HCT116 (cell line): ENCODE measurements at regions not wholly inside any gene's neighbourhood (a gene's known extent, or its start where the extent isn't known, plus 50 kb on each side); places are given as distances from the start of the nearest gene placed in this dataset.

ENCODE experiments used
- ATAC-seq: fragments of 200-7000 bp; cut with Tn5 transposase; 2 replicates; pipeline ENCODE4 v1.9.1; 2020; ENCODE audit warnings: mild to moderate bottlenecking, moderate library complexity
- BruUV-seq: library from RNA; stranded (reverse); fragments of 400-500 nt; replicated peaks from 2 replicates; lab custom pipeline; 2021; lab: Mats Ljungman, UMichigan
- CTCF ChIA-PET: fragments of 300-600 bp; sonication (Branson Sonifier 250); formaldehyde crosslinking; loops from one replicate; lab custom pipeline; 2021; ENCODE audit warnings: antibody characterized with exemption; lab: Charles Lee
- POLR2A ChIA-PET: fragments of 300-600, 350-600 bp; sonication (Branson Sonifier 250); formaldehyde crosslinking; loops from one replicate; lab custom pipeline; 2021; ENCODE audit warnings: antibody characterized with exemption; lab: Charles Lee
- RAD21 ChIA-PET, 2 experiments: fragments of 300-600 bp; sonication (Branson Sonifier 250); formaldehyde crosslinking; loops; one replicate each; lab custom pipeline; 2023; ENCODE audit warnings: low total read pairs in 2 of 2; ENCODE audit not compliant: uncharacterized antibody in 2 of 2, unreplicated experiment in 2 of 2, low non-redundant PET in 1 of 2; lab: Charles Lee
- DNase-seq: peaks from one replicate; pipeline ENCODE4 v3.0.0-alpha.2; 2010; ENCODE audit warnings: low read depth, low spot score
- H2AFZ ChIP-seq: fragments of 200-600 bp; shearing (Covaris generic), sonication (generic); 2 replicates; pipeline ENCODE4 v1.6.1; 2017; ENCODE audit warnings: low read depth, mixed run types, mixed read lengths, antibody characterized with exemption, low read length; ENCODE audit not compliant: poor library complexity, severe bottlenecking
- H3K27ac ChIP-seq: 2 replicates; pipeline ENCODE4 v1.5.1; 2012; ENCODE audit warnings: low read depth, low read length
- H3K27me3 ChIP-seq: fragments of 200-600 bp; sonication (generic); 2 replicates; pipeline ENCODE4 v1.6.1; 2016; ENCODE audit warnings: mixed run types, low read length, mixed read lengths; ENCODE audit not compliant: insufficient read depth
- H3K36me3 ChIP-seq, 2 experiments: fragments of 200-500 bp in 1 of 2; fragments of 200-600 bp in 1 of 2; sonication (Bioruptor generic) in 1 of 2; sonication (generic) in 1 of 2; 2 replicates each; pipeline versions ENCODE4 v1.5.1 to v1.6.1; 2014 to 2016; ENCODE audit warnings: low read length in 2 of 2, inconsistent platforms in 1 of 2, mixed read lengths in 1 of 2, mixed run types in 1 of 2; ENCODE audit not compliant: insufficient read depth in 2 of 2, control insufficient read depth in 1 of 2
- H3K4me1 ChIP-seq, 2 experiments: fragments of 200-600 bp in 1 of 2; sonication (generic) in 1 of 2; 2 replicates each; pipeline versions ENCODE4 v1.5.1 to v1.6.1; 2012 to 2017; ENCODE audit warnings: low read length in 2 of 2, inconsistent platforms in 1 of 2, mild to moderate bottlenecking in 1 of 2, mixed read lengths in 1 of 2, mixed run types in 1 of 2, moderate library complexity in 1 of 2; ENCODE audit not compliant: insufficient read depth in 2 of 2, control insufficient read depth in 1 of 2
- H3K4me2 ChIP-seq: fragments of 200-600 bp; sonication (generic); 2 replicates; pipeline ENCODE4 v1.6.1; 2017; ENCODE audit warnings: mixed run types, low read length, mixed read lengths
- H3K4me3 ChIP-seq, 2 experiments: fragments of 200-600 bp in 1 of 2; sonication (generic) in 1 of 2; replicated peaks in 1 of 2; 2 replicates each; pipeline ENCODE4 v1.5.1; 2011 to 2016; ENCODE audit warnings: low read length in 2 of 2, control low read depth in 1 of 2, low read depth in 1 of 2, mild to moderate bottlenecking in 1 of 2, mixed read lengths in 1 of 2, mixed run types in 1 of 2
- H3K79me2 ChIP-seq: fragments of 200-600 bp; sonication (generic); 2 replicates; pipeline ENCODE4 v1.6.1; 2017; ENCODE audit warnings: mild to moderate bottlenecking, mixed run types, low read length, moderate library complexity, mixed read lengths; ENCODE audit not compliant: insufficient read depth
- H3K9ac ChIP-seq: fragments of 200-600 bp; sonication (generic); 2 replicates; pipeline ENCODE4 v1.6.1; 2016; ENCODE audit warnings: low read length, mixed read lengths
- H3K9me2 ChIP-seq: fragments of 200-600 bp; sonication (generic), shearing (Covaris generic); 2 replicates; pipeline ENCODE4 v1.6.1; 2017; ENCODE audit warnings: mixed run types, mild to moderate bottlenecking, moderate library complexity; ENCODE audit not compliant: insufficient read depth
- H3K9me3 ChIP-seq, 2 experiments: fragments of 200-500 bp in 1 of 2; fragments of 200-600 bp in 1 of 2; sonication (Bioruptor generic) in 1 of 2; sonication (generic) in 1 of 2; 2 replicates each; pipeline ENCODE4 v1.6.1; 2014 to 2017; ENCODE audit warnings: low read length in 2 of 2, mixed read lengths in 2 of 2, inconsistent platforms in 1 of 2, low read depth in 1 of 2, mild to moderate bottlenecking in 1 of 2, mixed run types in 1 of 2, moderate library complexity in 1 of 2; ENCODE audit not compliant: control insufficient read depth in 1 of 2, insufficient read depth in 1 of 2
- H4K20me1 ChIP-seq: fragments of 200-600 bp; sonication (generic), shearing (Covaris generic); 2 replicates; pipeline ENCODE4 v1.6.1; 2017; ENCODE audit warnings: mixed run types, mild to moderate bottlenecking, moderate library complexity; ENCODE audit not compliant: insufficient read depth
- ATF3 ChIP-seq: IDR thresholded peaks from 2 replicates; pipeline ENCODE4 v1.6.1; 2012
- CBX3 ChIP-seq: IDR thresholded peaks from 2 replicates; pipeline ENCODE4 v1.6.1; 2012; ENCODE audit warnings: low read depth
- CEBPB ChIP-seq: IDR thresholded peaks from 2 replicates; pipeline ENCODE4 v1.6.1; 2012; ENCODE audit warnings: low read depth
- CTCF ChIP-seq, 3 experiments: fragments of 200-600 bp in 1 of 3; sonication (generic) in 1 of 3; IDR thresholded peaks in 2 of 3; conservative IDR thresholded peaks in 1 of 3; 2 replicates each; pipeline ENCODE4 v1.5.1; 2012 to 2017; ENCODE audit warnings: low read depth in 2 of 3, low read length in 2 of 3, antibody characterized with exemption in 1 of 3, borderline replicate concordance in 1 of 3, control low read depth in 1 of 3, mild to moderate bottlenecking in 1 of 3, mixed read lengths in 1 of 3, mixed run types in 1 of 3, moderate library complexity in 1 of 3; ENCODE audit not compliant: insufficient read depth in 1 of 3
- EGR1 ChIP-seq: IDR thresholded peaks from 2 replicates; pipeline ENCODE4 v1.6.1; 2012; ENCODE audit warnings: low read depth
- ELF1 ChIP-seq: IDR thresholded peaks from 2 replicates; pipeline ENCODE4 v1.6.1; 2012; ENCODE audit warnings: low read depth, borderline replicate concordance
- EZH2 ChIP-seq: fragments of 200-600 bp; sonication (generic); IDR thresholded peaks from 2 replicates; pipeline ENCODE4 v1.6.1; 2017; ENCODE audit warnings: antibody characterized with exemption, mixed run types
- EZH2phosphoT487 ChIP-seq: fragments of 200-600 bp; IDR thresholded peaks from 2 replicates; pipeline ENCODE4 v1.6.1; 2018; ENCODE audit warnings: antibody characterized with exemption, borderline replicate concordance
- FOSL1 ChIP-seq: IDR thresholded peaks from 2 replicates; pipeline ENCODE4 v1.6.1; 2012; ENCODE audit warnings: low read depth
- JUND ChIP-seq: IDR thresholded peaks from 2 replicates; pipeline ENCODE4 v1.6.1; 2012
- POLR2AphosphoS5 ChIP-seq: IDR thresholded peaks from 2 replicates; pipeline ENCODE4 v1.6.1; 2011; ENCODE audit warnings: mild to moderate bottlenecking, low read depth, low read length, moderate library complexity
- RAD21 ChIP-seq: IDR thresholded peaks from 2 replicates; pipeline ENCODE4 v1.6.1; 2012; ENCODE audit warnings: low read depth, mild to moderate bottlenecking
- SIN3A ChIP-seq: IDR thresholded peaks from 2 replicates; pipeline ENCODE4 v1.6.1; 2012; ENCODE audit warnings: low read depth
- SP1 ChIP-seq: IDR thresholded peaks from 2 replicates; pipeline ENCODE4 v1.6.1; 2012; ENCODE audit warnings: low read depth
- SRF ChIP-seq: IDR thresholded peaks from 2 replicates; pipeline ENCODE4 v1.6.1; 2012; ENCODE audit warnings: low read depth
- TCF7L2 ChIP-seq: IDR thresholded peaks from 2 replicates; pipeline ENCODE4 v1.7.0; 2011; ENCODE audit warnings: borderline replicate concordance, inconsistent platforms; ENCODE audit not compliant: insufficient read depth, insufficient read length; ENCODE audit errors: extremely low read depth
- YY1 ChIP-seq: IDR thresholded peaks from 2 replicates; pipeline ENCODE4 v1.6.1; 2011; ENCODE audit warnings: low read length, low read depth, moderate library complexity, mild to moderate bottlenecking; ENCODE audit not compliant: insufficient replicate concordance; ENCODE audit errors: extremely low read depth
- ZBTB33 ChIP-seq: IDR thresholded peaks from 2 replicates; pipeline ENCODE4 v1.6.1; 2011; ENCODE audit warnings: mild to moderate bottlenecking, low read length, moderate library complexity; ENCODE audit not compliant: insufficient replicate concordance; ENCODE audit errors: extremely low read depth
- ZNF274 ChIP-seq: fragments of 200-500 bp; sonication (Bioruptor generic); IDR thresholded peaks from 2 replicates; pipeline ENCODE4 v1.6.1; 2014; ENCODE audit warnings: mild to moderate bottlenecking, low read depth, low read length, inconsistent platforms
- intact Hi-C: fragments of 100-400 bp; cut with micrococcal nuclease; formaldehyde crosslinking; loops from 2 replicates; pipeline ENCODE4 v1.10.0; 2022

GRCh38 chr3:137477614-137478013 lies 286.5 kb upstream of the SOX14 start:
- H4K20me1 ChIP-seq, result no peaks in the 10 kb centered on the region
- CTCF ChIA-PET, result no interaction called here
- H3K27me3 ChIP-seq, result no peaks in the 10 kb centered on the region; the same call in 1 of the 2 replicates
- no peaks in the 10 kb centered on the region for H3K9me2 ChIP-seq
- TF ChIP-seq ZBTB33 (no peak), JUND (no peak), EGR1 (no peak), ZNF274 (no peak), EZH2 (no peak), SRF (no peak), EZH2phosphoT487 (no peak), SIN3A (no peak), ELF1 (no peak), YY1 (no peak), CTCF (IDR thresholded peaks at IDR 0.05 in 2 of 3, conservative IDR thresholded peaks at IDR 0.05 in 1 of 3; ENCODE audit: borderline replicate concordance in 1 of 3, insufficient read depth in 1 of 3, low read depth in 2 of 3, low read length in 2 of 3) (no peak), TCF7L2 (no peak), CEBPB (no peak), CBX3 (no peak), RAD21 (no peak), ATF3 (no peak), POLR2AphosphoS5 (no peak), SP1 (no peak), FOSL1 (no peak)
- TF ChIP-seq, all 23 proteins: peak for 0
- no peaks in the 10 kb centered on the region for H3K36me3 ChIP-seq
- no peak overlapping the region for H3K4me2 ChIP-seq
- RAD21 ChIA-PET, result no interaction called here
- H3K9ac ChIP-seq, result no peak overlapping the region
- no TSS peak for BruUV-seq
- no peaks in the 10 kb centered on the region for H3K79me2 ChIP-seq
- H2AFZ ChIP-seq, result no peak overlapping the region
- no peaks in the 10 kb centered on the region for H3K9me3 ChIP-seq
- ATAC-seq (no peak), DNase-seq (no peak)
- no peak overlapping the region for H3K27ac ChIP-seq
- intact Hi-C loops, result no loop called here
- H3K4me3 ChIP-seq, result no peak overlapping the region
- no peaks in the 10 kb centered on the region for H3K4me1 ChIP-seq
- POLR2A ChIA-PET, result no interaction called here
